Gastrocnemius medialis (tissue), 4 donors: ENCODE measurements at regions not wholly inside any gene's neighbourhood (a gene's known extent, or its start where the extent isn't known, plus 50 kb on each side); places are given as distances from the start of the nearest gene placed in this dataset.

Source experiments
- POLR2A ChIP-seq, 2 donors: fragments of 450-650 bp; IDR thresholded peaks; one replicate each; pipeline ENCODE4 v1.6.1; 2017; ENCODE audit warnings: antibody characterized with exemption in 2 of 2, mild to moderate bottlenecking in 2 of 2, moderate library complexity in 2 of 2
- TF ChIP-seq, protein P1 (sequence below), 5 experiments: fragments of 450-650 bp in 3 of 5; fragments of 200-600 bp in 2 of 5; sonication (generic) in 2 of 5; IDR thresholded peaks in 4 of 5; conservative IDR thresholded peaks in 1 of 5; 1 replicate in 4 of 5; 2 replicates in 1 of 5; pipeline ENCODE4 v1.5.1; 2016 to 2019; ENCODE audit warnings: antibody characterized with exemption in 5 of 5, mild to moderate bottlenecking in 3 of 5, moderate library complexity in 3 of 5

DNA sequence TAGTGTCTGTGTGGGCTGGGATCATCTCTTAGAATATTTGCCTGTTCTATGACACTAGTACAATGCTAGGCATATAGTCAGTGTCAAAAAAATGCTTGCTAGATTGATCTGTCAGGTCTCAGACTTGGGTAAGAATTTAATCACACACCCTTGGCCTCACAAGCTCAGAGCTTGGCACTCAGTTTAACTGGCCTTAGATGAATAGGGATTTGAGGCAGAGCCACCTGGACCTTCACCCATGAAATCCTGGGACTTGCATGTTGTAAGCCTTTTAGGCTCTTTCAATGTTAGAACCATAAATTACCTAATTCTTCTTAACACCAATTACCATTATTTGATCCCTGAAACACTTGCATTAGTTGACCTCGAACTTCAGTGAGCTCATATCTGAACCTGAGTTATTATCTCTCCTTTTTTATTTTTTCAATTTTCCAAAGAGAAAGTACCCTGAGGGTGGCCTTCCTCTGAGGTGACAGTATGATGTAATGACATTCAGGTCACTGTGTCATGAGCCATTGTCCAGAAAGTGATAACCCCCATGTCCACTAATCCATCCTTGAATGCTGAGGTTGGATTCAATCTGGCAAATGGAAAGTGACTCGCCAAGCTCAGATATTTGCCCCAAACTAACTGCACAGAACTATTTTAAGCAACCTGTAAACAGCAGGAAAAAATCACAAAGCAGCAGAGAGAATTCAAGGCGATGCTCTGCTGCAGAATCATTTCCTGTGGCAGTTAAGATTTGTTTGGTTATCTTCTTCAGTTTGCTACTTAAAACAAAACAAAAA is 615.2 kb upstream of the NR2F2 start:
- TF ChIP-seq, protein P1, sequence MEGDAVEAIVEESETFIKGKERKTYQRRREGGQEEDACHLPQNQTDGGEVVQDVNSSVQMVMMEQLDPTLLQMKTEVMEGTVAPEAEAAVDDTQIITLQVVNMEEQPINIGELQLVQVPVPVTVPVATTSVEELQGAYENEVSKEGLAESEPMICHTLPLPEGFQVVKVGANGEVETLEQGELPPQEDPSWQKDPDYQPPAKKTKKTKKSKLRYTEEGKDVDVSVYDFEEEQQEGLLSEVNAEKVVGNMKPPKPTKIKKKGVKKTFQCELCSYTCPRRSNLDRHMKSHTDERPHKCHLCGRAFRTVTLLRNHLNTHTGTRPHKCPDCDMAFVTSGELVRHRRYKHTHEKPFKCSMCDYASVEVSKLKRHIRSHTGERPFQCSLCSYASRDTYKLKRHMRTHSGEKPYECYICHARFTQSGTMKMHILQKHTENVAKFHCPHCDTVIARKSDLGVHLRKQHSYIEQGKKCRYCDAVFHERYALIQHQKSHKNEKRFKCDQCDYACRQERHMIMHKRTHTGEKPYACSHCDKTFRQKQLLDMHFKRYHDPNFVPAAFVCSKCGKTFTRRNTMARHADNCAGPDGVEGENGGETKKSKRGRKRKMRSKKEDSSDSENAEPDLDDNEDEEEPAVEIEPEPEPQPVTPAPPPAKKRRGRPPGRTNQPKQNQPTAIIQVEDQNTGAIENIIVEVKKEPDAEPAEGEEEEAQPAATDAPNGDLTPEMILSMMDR (IDR thresholded peaks at IDR 0.05 in 4 of 5, conservative IDR thresholded peaks at IDR 0.05 in 1 of 5) = no peak
- TF ChIP-seq POLR2A (IDR thresholded peaks at IDR 0.05) = no peak
